ENCODE measurements at regions not wholly inside any gene's neighbourhood (a gene's known extent, or its start where the extent isn't known, plus 50 kb on each side); places are given as distances from the start of the nearest gene placed in this dataset.

DNA sequence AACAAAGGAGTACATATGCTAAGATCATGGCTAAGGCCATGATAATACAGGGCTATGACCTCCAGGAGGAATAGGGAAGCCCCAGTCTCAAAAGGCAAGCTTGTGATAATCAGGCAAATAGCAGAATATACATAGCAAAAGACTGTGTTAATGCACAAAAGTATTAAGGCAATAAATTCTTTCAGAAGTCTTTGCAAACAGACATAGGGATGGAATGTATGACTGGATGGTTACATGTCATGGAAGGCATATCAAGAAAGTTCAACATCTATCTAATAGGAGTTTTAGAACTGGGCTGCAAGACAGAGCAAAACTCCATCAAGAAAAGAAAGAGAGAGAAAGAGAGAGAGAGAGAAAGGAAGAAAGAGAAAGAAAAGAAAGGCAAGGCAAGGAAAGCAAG, 264.5 kb upstream of the CDH6 start:
- CTCF ChIA-PET = no interaction called here
- BruUV-seq (replicated peaks) = no TSS peak
- H3K4me1 ChIP-seq (ENCODE audit: control insufficient read depth, extremely low read depth, insufficient read depth, low read length) = no peaks in the 10 kb centered on the region
- H2AFZ ChIP-seq (ENCODE audit: low read depth, low read length) = no peak overlapping the region
- intact Hi-C loops (cut with micrococcal nuclease) = no loop called here
- no peaks in the 10 kb centered on the region for H3K9me3 ChIP-seq (replicated peaks; ENCODE audit: control insufficient read depth, insufficient read depth, low read length)
- H3K36me3 ChIP-seq (ENCODE audit: control insufficient read depth in 2 of 2, extremely low read depth in 1 of 2, insufficient read depth in 2 of 2, low read length in 2 of 2) = no peaks in the 10 kb centered on the region
- H3K27ac ChIP-seq (ENCODE audit: insufficient read depth, low read depth, low read length) = no peak overlapping the region
- no peaks in the 10 kb centered on the region for H3K79me2 ChIP-seq (ENCODE audit: control insufficient read depth, insufficient read depth, low read length)
- dilution Hi-C loops (cut with MboI; ENCODE audit: extremely low pct_ligation_motif_present, low sequenced_read_pairs) = no loop called here
- no peak overlapping the region for H3K4me3 ChIP-seq (replicated peaks in 1 of 3; ENCODE audit: insufficient read depth in 1 of 3, low read depth in 1 of 3, low read length in 3 of 3)
- no peak for FAIRE-seq
- H3K27me3 ChIP-seq (ENCODE audit: control insufficient read depth in 2 of 2, insufficient read depth in 2 of 2, low read length in 2 of 2) = no peaks in the 10 kb centered on the region
- H4K20me1 ChIP-seq (replicated peaks; ENCODE audit: control insufficient read depth, extremely low read depth, insufficient read depth, low read length) = no peaks in the 10 kb centered on the region
- no peak for DNase-seq (ENCODE audit: low read depth, low spot score)
- no peaks in the 10 kb centered on the region for H3K9me1 ChIP-seq (replicated peaks; ENCODE audit: control insufficient read depth, extremely low read depth, insufficient read depth, low read length)
- no peak overlapping the region for H3K9ac ChIP-seq (replicated peaks; ENCODE audit: extremely low read depth, insufficient read depth, low read length)
- no peak for TF ChIP-seq JUN (IDR thresholded peaks at IDR 0.05; ENCODE audit: borderline replicate concordance, insufficient read depth, insufficient read length, low read depth)
- TF ChIP-seq MAX (IDR thresholded peaks at IDR 0.05; ENCODE audit: insufficient read depth, insufficient read length) = no peak
- no peak for TF ChIP-seq POLR2AphosphoS5 (IDR thresholded peaks at IDR 0.05; ENCODE audit: insufficient read depth, low read depth, low read length)
- TF ChIP-seq GATA2 (IDR thresholded peaks at IDR 0.05; ENCODE audit: insufficient read depth, insufficient read length, low read depth, low read length) = no peak
- no peak for TF ChIP-seq POLR2A (IDR thresholded peaks at IDR 0.05; ENCODE audit: low read depth, low read length)
- TF ChIP-seq FOS (IDR thresholded peaks at IDR 0.05; ENCODE audit: borderline replicate concordance, insufficient read depth, low read length) = no peak
- POLR2A ChIA-PET = no interaction called here
- no peak overlapping the region for H3K4me2 ChIP-seq (ENCODE audit: insufficient read depth, low read length)

- POLR2A ChIA-PET = no interaction called here
- no peaks in the 10 kb centered on the region for H3K9me3 ChIP-seq (replicated peaks; ENCODE audit: control insufficient read depth, insufficient read depth, low read length)
- no peak overlapping the region for H3K4me3 ChIP-seq (replicated peaks in 1 of 3; ENCODE audit: insufficient read depth in 1 of 3, low read depth in 1 of 3, low read length in 3 of 3)
- no peaks in the 10 kb centered on the region for H3K9me1 ChIP-seq (replicated peaks; ENCODE audit: control insufficient read depth, extremely low read depth, insufficient read depth, low read length)
- FAIRE-seq = no peak
- H3K9ac ChIP-seq (replicated peaks; ENCODE audit: extremely low read depth, insufficient read depth, low read length) = no peak overlapping the region
- H2AFZ ChIP-seq (ENCODE audit: low read depth, low read length) = no peak overlapping the region
- dilution Hi-C loops (cut with MboI; ENCODE audit: extremely low pct_ligation_motif_present, low sequenced_read_pairs) = no loop called here
- no peak overlapping the region for H3K4me2 ChIP-seq (ENCODE audit: insufficient read depth, low read length)
- H4K20me1 ChIP-seq (replicated peaks; ENCODE audit: control insufficient read depth, extremely low read depth, insufficient read depth, low read length) = no peaks in the 10 kb centered on the region
- H3K4me1 ChIP-seq (ENCODE audit: control insufficient read depth, extremely low read depth, insufficient read depth, low read length) = no peaks in the 10 kb centered on the region
- H3K27ac ChIP-seq (ENCODE audit: insufficient read depth, low read depth, low read length) = no peak overlapping the region
- no TSS peak for BruUV-seq (replicated peaks)
- H3K36me3 ChIP-seq (ENCODE audit: control insufficient read depth in 2 of 2, extremely low read depth in 1 of 2, insufficient read depth in 2 of 2, low read length in 2 of 2) = no peaks in the 10 kb centered on the region
- TF ChIP-seq MAX (IDR thresholded peaks at IDR 0.05; ENCODE audit: insufficient read depth, insufficient read length) = no peak
- no peak for TF ChIP-seq CTCF (IDR thresholded peaks at IDR 0.05; ENCODE audit: extremely low read depth in 1 of 2, insufficient read depth in 1 of 2, low read depth in 1 of 2, low read length in 2 of 2)
- TF ChIP-seq POLR2A (IDR thresholded peaks at IDR 0.05; ENCODE audit: low read depth, low read length) = no peak
- no peak for DNase-seq (ENCODE audit: low read depth, low spot score)
- H3K27me3 ChIP-seq (ENCODE audit: control insufficient read depth in 2 of 2, insufficient read depth in 2 of 2, low read length in 2 of 2) = no peaks in the 10 kb centered on the region
- intact Hi-C loops (cut with micrococcal nuclease) = no loop called here
- CTCF ChIA-PET = interaction anchor here (0.5 kb wide), 1 partner anchor 28 kb away, joined by 4 read pairs; no protein-coding TSS in a partner anchor
- H3K79me2 ChIP-seq (ENCODE audit: control insufficient read depth, insufficient read depth, low read length) = no peaks in the 10 kb centered on the region
Measured at GRCh38 chr5:30926218-30926617, 267.3 kb upstream of the CDH6 start.

All from endothelial cell of umbilical vein (primary cell).